IgD-negative memory B cell (primary cell): ENCODE measurements at regions not wholly inside any gene's neighbourhood (a gene's known extent, or its start where the extent isn't known, plus 50 kb on each side); places are given as distances from the start of the nearest gene placed in this dataset.

Experiments used
- H3K27ac Mint-ChIP-seq, 3 donors: one replicate each; pipeline ENCODE4 v1.8.0; 2020 to 2022; ENCODE audit warnings: mild to moderate bottlenecking in 3 of 3, mixed read lengths in 3 of 3, moderate library complexity in 1 of 3
- H3K27me3 Mint-ChIP-seq: one replicate; pipeline ENCODE4 v1.8.0; 2021; ENCODE audit warnings: mixed read lengths
- H3K36me3 Mint-ChIP-seq: one replicate; pipeline ENCODE4 v1.8.0; 2020; ENCODE audit warnings: mild to moderate bottlenecking, mixed read lengths
- H3K4me1 Mint-ChIP-seq, 3 donors: one replicate each; pipeline ENCODE4 v1.8.0; 2020 to 2022; ENCODE audit warnings: mixed read lengths in 3 of 3, mild to moderate bottlenecking in 1 of 3
- H3K4me3 Mint-ChIP-seq, 4 donors: one replicate each; pipeline ENCODE4 v1.8.0; 2020 to 2022; ENCODE audit warnings: mild to moderate bottlenecking in 4 of 4, mixed read lengths in 4 of 4, moderate library complexity in 3 of 4
- H3K9me3 Mint-ChIP-seq, 3 donors: one replicate each; pipeline ENCODE4 v1.8.0; 2020 to 2021; ENCODE audit warnings: mixed read lengths in 3 of 3, mild to moderate bottlenecking in 1 of 3

DNA sequence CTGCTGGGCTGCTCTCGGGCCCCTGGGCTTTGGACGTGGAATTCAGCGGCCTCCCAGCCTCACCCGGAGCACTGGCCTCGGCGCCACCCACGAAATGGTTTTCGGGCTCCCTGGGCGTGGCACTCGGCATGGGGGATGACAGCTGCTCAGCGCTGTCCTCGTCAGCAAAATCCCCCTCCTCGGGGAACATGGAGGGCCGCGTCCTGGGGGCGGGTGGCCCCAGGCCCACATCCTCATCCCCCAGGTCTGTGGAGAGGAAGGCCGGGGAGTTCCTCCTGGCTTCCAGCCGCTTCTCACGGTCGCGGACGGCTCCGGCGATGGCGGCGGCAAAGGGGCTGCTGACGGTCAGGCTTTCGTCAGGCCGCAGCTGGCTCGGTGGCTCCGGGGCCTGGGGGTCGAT is 88.4 kb downstream of the CTTN start:
- H3K4me1 Mint-ChIP-seq, result no peaks in the 10 kb centered on the region
- no peaks in the 10 kb centered on the region for H3K9me3 Mint-ChIP-seq
- H3K27ac Mint-ChIP-seq, result no peak overlapping the region
- H3K27me3 Mint-ChIP-seq, result peaks cover 9% of the 10 kb centered on the region
- H3K4me3 Mint-ChIP-seq, result no peak overlapping the region
- no peaks in the 10 kb centered on the region for H3K36me3 Mint-ChIP-seq

- Mint-ChIP-seq H3K36me3 (no peaks in the 10 kb centered on the region), H3K9me3 (no peaks in the 10 kb centered on the region), H3K27ac (no peak overlapping the region), H3K27me3 (peaks cover 9% of the 10 kb centered on the region), H3K4me1 (no peaks in the 10 kb centered on the region), H3K4me3 (no peak overlapping the region)
Observed at GRCh38 chr11:70487160-70487559, 88.8 kb downstream of the CTTN start.

GRCh38 chr11:70487756-70488155 is 89.4 kb downstream of the CTTN start:
- Mint-ChIP-seq H3K4me3 (no peak overlapping the region), H3K9me3 (no peaks in the 10 kb centered on the region), H3K36me3 (no peaks in the 10 kb centered on the region), H3K27me3 (peaks cover 6% of the 10 kb centered on the region), H3K4me1 (no peaks in the 10 kb centered on the region), H3K27ac (no peak overlapping the region)

DNA sequence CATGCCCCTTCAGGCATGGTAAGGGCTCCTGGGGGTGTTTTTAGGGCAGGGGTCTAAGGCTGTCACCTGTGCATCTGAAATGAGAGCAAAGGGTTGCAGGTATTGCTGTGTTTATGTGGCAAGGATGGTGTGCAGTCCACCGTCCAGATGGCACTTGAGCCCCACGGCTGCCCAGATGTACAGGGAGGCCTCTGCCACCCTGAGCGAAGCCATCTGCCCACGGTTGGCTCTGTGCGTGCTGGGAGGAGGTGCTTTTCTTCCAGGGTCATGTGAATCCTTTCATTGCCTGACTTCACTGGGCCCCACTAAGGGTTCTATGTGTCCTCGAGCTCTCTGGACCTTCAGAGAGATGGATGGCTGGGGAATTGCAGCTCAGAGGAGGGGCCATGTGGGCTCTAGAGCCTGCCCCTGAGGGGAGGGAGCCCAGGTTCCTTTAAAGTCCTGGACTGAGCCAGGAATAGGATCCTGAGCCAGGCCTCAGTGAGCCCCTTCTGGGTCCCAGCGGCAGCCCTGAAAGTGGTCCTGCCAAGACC is 89.9 kb downstream of the CTTN start:
- no peaks in the 10 kb centered on the region for H3K4me1 Mint-ChIP-seq

DNA sequence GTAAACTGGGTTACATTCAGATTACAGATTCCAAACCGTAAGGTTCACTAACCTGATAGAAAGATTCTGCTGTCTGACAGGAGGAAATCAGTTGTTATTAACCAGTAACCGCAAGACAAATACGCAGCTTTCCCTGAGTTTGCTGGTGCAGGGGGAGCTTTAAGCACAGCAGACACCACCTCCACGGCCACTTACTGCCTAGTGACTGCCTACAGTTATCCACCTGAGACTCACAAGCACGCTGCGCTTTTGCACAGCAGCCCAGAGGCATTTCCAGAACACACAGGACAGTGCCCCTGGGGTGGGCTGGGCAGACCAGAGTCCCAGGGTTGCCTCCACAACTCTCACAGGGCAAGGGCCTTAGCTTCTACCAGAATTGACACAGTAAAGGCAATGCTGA is 90.9 kb downstream of the CTTN start:
- no peak overlapping the region for H3K4me3 Mint-ChIP-seq
- peaks cover 3% of the 10 kb centered on the region for H3K27me3 Mint-ChIP-seq
- no peaks in the 10 kb centered on the region for H3K9me3 Mint-ChIP-seq
- H3K27ac Mint-ChIP-seq, result no peak overlapping the region
- no peaks in the 10 kb centered on the region for H3K4me1 Mint-ChIP-seq
- H3K36me3 Mint-ChIP-seq, result no peaks in the 10 kb centered on the region

More for the DNA sequence above, 89.9 kb downstream of the CTTN start:
- Mint-ChIP-seq H3K36me3 (no peaks in the 10 kb centered on the region), H3K4me3 (no peak overlapping the region), H3K27me3 (peaks cover 5% of the 10 kb centered on the region), H3K27ac (no peak overlapping the region), H3K9me3 (no peaks in the 10 kb centered on the region)

DNA sequence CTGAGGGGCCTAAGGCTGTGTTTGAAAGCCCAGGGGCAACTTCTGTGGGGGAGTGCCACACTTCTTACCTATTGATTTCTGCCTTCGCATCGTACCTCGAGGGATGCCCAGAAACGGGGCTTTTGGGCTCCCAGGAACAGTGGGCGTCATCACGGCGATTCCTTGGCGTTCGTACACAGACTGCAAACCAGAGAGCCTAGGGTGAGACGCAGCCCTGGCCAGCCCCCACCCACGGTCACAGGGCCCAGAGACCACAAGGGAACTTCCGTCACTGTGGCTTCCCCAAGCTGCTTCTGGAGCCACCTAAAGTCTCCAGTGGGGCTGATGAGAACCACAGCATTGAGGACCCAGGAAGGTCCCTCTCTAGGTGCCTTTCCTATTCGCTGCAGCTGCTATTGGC is 91.9 kb downstream of the CTTN start:
- H3K36me3 Mint-ChIP-seq, result no peaks in the 10 kb centered on the region
- no peaks in the 10 kb centered on the region for H3K9me3 Mint-ChIP-seq
- no peaks in the 10 kb centered on the region for H3K4me1 Mint-ChIP-seq
- H3K4me3 Mint-ChIP-seq, result no peak overlapping the region
- H3K27me3 Mint-ChIP-seq, result peaks cover 3% of the 10 kb centered on the region
- H3K27ac Mint-ChIP-seq, result no peak overlapping the region

GRCh38 chr11:70490723-70491558 is 92.6 kb downstream of the CTTN start:
- H3K4me3 Mint-ChIP-seq, result no peak overlapping the region
- no peaks in the 10 kb centered on the region for H3K36me3 Mint-ChIP-seq
- H3K27me3 Mint-ChIP-seq, result peaks cover 3% of the 10 kb centered on the region
- no peaks in the 10 kb centered on the region for H3K9me3 Mint-ChIP-seq
- no peaks in the 10 kb centered on the region for H3K4me1 Mint-ChIP-seq
- H3K27ac Mint-ChIP-seq, result no peak overlapping the region

DNA sequence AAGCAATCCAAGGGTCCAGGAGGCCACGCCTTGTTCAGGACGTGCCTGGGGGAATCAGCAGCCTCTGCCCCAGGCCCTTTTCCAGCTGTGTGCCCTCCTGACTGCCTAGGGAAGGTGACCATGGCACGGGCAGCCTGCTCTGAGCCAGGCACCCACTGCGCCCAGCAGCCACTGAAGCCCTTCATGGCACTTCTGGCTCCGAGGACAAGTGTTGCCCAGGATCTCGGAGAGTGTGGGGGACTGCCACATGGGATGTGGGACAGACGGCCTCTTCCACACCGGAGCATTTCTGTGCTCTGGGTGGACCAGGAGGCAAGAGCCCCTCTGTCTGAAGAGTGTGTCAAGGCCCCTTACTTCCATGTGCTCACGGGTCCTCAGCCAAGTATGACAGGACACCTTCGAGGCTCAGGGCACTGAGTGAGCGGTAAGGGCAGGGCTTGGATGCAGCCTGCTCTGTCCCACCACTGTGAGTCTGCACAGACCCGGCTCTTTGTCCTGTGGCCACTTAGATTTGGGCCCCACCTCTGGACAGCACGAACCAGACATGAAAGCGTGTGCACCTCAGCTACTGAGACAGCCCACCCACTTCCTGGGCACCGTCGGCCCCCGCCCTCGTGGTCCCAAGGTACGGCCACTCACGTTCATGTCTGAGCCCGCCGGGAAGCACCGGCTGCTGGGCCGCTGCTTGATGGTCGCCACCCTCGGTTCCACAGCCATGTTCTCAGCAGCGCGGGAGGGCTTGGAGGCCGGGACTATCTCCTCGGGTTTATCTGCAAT is 93.6 kb downstream of the CTTN start:
- H3K36me3 Mint-ChIP-seq, result no peaks in the 10 kb centered on the region
- no peak overlapping the region for H3K4me3 Mint-ChIP-seq
- no peaks in the 10 kb centered on the region for H3K4me1 Mint-ChIP-seq
- H3K27ac Mint-ChIP-seq, result no peak overlapping the region
- no peaks in the 10 kb centered on the region for H3K9me3 Mint-ChIP-seq
- peaks cover 3% of the 10 kb centered on the region for H3K27me3 Mint-ChIP-seq

DNA sequence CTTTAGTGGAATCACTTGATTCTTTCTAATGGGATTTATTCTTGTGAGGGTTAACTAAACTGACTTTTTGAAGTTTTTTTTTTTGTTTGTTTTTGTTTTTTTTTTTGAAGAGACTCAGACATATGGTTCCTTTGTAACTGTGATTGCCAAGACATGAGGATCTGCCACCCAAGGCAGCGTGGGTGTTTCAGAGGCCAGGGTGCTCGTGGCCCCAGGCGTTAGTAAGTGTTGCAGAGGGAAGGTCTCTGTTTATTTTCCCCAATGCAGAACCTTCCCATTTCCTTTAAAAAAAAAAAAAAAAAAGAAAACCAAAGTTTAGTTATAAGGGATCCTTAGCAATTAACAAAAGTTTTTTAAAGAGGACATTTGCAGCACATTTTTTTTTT is 94.8 kb downstream of the CTTN start:
- Mint-ChIP-seq H3K36me3 (no peaks in the 10 kb centered on the region), H3K9me3 (no peaks in the 10 kb centered on the region), H3K27ac (no peak overlapping the region), H3K27me3 (peaks cover 3% of the 10 kb centered on the region), H3K4me3 (no peak overlapping the region), H3K4me1 (no peaks in the 10 kb centered on the region)

DNA sequence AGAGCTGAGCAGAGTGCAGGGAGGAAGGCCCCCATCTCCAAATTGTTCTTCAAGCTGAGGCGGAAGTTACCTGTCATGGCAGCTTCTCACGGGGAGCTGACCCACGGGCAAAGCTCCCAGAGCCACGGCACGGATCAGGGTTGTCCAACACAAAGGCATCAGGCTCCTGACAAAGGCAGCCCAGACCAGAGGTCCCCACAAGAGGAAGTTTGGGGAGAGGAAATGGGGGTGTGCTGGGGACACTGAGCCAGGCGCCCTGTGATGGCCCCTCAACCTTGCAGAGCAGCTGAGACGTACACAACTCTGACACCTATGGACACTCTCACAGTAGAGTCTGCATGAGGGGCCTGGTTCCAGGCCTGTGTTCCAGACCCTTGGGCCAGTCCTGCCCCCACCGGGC is 95.6 kb downstream of the CTTN start:
- Mint-ChIP-seq H3K9me3 (no peaks in the 10 kb centered on the region), H3K4me3 (no peak overlapping the region)

GRCh38 chr11:70494559-70495350 is 96.4 kb downstream of the CTTN start:
- no peaks in the 10 kb centered on the region for H3K9me3 Mint-ChIP-seq
- no peak overlapping the region for H3K27ac Mint-ChIP-seq
- no peaks in the 10 kb centered on the region for H3K36me3 Mint-ChIP-seq
- H3K27me3 Mint-ChIP-seq, result peaks cover 2% of the 10 kb centered on the region
- no peak overlapping the region for H3K4me3 Mint-ChIP-seq
- no peaks in the 10 kb centered on the region for H3K4me1 Mint-ChIP-seq

More for the DNA sequence above, 95.6 kb downstream of the CTTN start:
- peaks cover 2% of the 10 kb centered on the region for H3K27me3 Mint-ChIP-seq
- H3K27ac Mint-ChIP-seq, result no peak overlapping the region
- H3K4me1 Mint-ChIP-seq, result no peaks in the 10 kb centered on the region
- H3K36me3 Mint-ChIP-seq, result no peaks in the 10 kb centered on the region

GRCh38 chr11:70495351-70496310 is 97.3 kb downstream of the CTTN start:
- Mint-ChIP-seq H3K27ac (no peak overlapping the region), H3K27me3 (peaks cover under 1% of the 10 kb centered on the region), H3K9me3 (no peaks in the 10 kb centered on the region), H3K36me3 (no peaks in the 10 kb centered on the region), H3K4me1 (no peaks in the 10 kb centered on the region), H3K4me3 (no peak overlapping the region)

DNA sequence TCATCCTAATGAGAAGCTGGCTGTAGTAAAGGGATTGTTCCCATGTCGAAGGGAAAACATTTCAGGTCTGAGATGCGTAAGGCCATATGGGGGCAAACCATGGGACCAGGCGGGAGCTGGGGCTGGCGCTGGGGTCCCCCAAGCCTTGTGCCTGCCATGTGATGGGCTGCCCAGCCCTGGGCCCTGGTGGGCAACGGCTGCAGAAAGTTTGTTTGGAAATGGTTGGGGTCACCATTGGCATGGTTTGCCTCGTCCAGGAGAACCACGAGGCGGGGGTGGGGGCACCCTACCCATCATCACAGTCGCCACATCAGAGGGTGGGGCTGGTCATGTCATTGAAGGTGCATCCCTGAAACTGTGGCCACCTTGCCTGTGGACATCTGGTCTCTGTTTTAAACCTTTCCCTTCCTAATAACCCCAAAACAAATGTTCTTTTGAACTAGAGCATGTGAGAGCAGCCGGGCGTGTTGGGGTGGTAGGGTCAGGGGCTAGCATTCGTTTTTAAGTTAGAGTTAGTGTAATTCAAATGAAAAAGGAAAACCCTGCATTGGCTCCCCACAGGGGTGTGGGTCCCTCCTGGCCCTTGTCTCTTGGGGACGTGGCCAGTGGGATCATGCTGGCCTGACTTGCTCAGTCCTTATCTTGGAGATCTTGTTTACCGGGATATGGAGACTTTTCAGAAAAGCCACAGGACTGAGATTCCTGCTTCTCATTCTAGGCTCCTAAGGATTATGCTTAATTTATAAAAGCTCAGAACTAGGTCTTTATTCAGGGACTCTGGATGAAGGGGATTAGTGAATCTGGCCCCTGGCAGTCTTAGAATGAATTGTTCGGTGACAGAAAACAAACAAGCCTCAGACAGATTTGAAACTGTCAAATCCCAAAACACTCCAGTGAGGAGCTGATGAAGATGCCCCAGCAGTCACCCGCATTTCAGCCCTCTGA is 98.5 kb downstream of the CTTN start:
- Mint-ChIP-seq H3K4me3 (no peak overlapping the region), H3K27me3 (no peaks in the 10 kb centered on the region), H3K9me3 (no peaks in the 10 kb centered on the region), H3K4me1 (no peaks in the 10 kb centered on the region), H3K27ac (no peak overlapping the region), H3K36me3 (no peaks in the 10 kb centered on the region)
